HG02852 (cell line): ENCODE measurements at regions not wholly inside any gene's neighbourhood (a gene's known extent, or its start where the extent isn't known, plus 50 kb on each side); places are given as distances from the start of the nearest gene placed in this dataset.
A peak's percentile ranks its signal among the peaks of the same experiment; 100 is the strongest.

Source experiments
- ATAC-seq: cut with Tn5 transposase; IDR thresholded peaks from one replicate; pipeline ENCODE4 v1.9.1; 2021; ENCODE audit warnings: mild to moderate bottlenecking, moderate library complexity; ENCODE audit not compliant: unreplicated experiment

- ATAC-seq = no peak
Observed at GRCh38 chr6:14645841-14646240, 528.3 kb downstream of the CD83 start.

GRCh38 chr6:14646371-14646770, 528.8 kb downstream of the CD83 start:
- no peak for ATAC-seq

- ATAC-seq = no peak
Observed at GRCh38 chr6:14647357-14647756, 529.8 kb downstream of the CD83 start.

- no peak for ATAC-seq
Observed at GRCh38 chr6:14652536-14652935, 535.0 kb downstream of the CD83 start.

- ATAC-seq = no peak
Observed at GRCh38 chr6:14655201-14656061, 537.9 kb downstream of the CD83 start.

GRCh38 chr6:14656078-14656521, 538.5 kb downstream of the CD83 start:
- ATAC-seq = no peak

- ATAC-seq = no peak
Observed at GRCh38 chr6:14656649-14657048, 539.1 kb downstream of the CD83 start.

GRCh38 chr6:14658030-14658429, 540.5 kb downstream of the CD83 start:
- no peak for ATAC-seq

GRCh38 chr6:14658886-14659561, 541.5 kb downstream of the CD83 start:
- no peak for ATAC-seq

- ATAC-seq = no peak
Observed at GRCh38 chr6:14659841-14660240, 542.3 kb downstream of the CD83 start.

- peak; percentile 57 for ATAC-seq
Observed at GRCh38 chr6:14660806-14661579, 543.4 kb downstream of the CD83 start.

- ATAC-seq = no peak
Observed at GRCh38 chr6:14661691-14662090, 544.1 kb downstream of the CD83 start.

- ATAC-seq = peak; percentile 58
Observed at GRCh38 chr6:14664112-14664601, 546.6 kb downstream of the CD83 start.

GRCh38 chr6:14664621-14665315, 547.2 kb downstream of the CD83 start:
- no peak for ATAC-seq

GRCh38 chr6:14665827-14666724, 548.5 kb downstream of the CD83 start:
- no peak for ATAC-seq

GRCh38 chr6:14670806-14671205, 553.2 kb downstream of the CD83 start:
- no peak for ATAC-seq

GRCh38 chr6:14671261-14671681, 553.7 kb downstream of the CD83 start:
- ATAC-seq = no peak

- ATAC-seq = no peak
Observed at GRCh38 chr6:14671937-14672336, 554.4 kb downstream of the CD83 start.

- ATAC-seq = no peak
Observed at GRCh38 chr6:14673201-14673600, 555.6 kb downstream of the CD83 start.

GRCh38 chr6:14674458-14674857, 556.9 kb downstream of the CD83 start:
- no peak for ATAC-seq
